Kidney glomerular epithelial cell (primary cell): ENCODE measurements at regions not wholly inside any gene's neighbourhood (a gene's known extent, or its start where the extent isn't known, plus 50 kb on each side); places are given as distances from the start of the nearest gene placed in this dataset.

Experiments used
- DNase-seq: peaks from one replicate; lab custom pipeline; 2025; lab: John Stamatoyannopoulos, UW

DNA sequence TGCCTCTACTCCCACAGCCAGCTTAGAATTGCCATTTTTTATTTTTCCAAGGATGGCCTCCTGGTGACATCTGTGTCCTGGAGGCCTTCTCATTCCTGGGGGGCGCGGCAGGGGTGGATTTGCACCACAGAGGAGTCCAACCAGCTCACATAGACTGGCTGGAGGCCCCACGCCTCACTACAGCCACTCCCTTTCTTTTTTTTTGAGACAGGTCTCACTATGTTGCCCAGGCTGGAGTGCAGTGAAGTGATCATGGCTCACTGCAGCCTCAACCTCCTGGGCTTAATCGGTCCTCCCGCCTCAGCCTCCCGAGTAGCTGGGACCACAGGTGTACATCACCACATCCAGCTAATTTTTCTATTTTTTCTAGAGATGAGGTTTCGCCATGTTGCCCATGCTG, 57.6 kb upstream of the DOCK1 start:
- DNase-seq, result no peak

DNA sequence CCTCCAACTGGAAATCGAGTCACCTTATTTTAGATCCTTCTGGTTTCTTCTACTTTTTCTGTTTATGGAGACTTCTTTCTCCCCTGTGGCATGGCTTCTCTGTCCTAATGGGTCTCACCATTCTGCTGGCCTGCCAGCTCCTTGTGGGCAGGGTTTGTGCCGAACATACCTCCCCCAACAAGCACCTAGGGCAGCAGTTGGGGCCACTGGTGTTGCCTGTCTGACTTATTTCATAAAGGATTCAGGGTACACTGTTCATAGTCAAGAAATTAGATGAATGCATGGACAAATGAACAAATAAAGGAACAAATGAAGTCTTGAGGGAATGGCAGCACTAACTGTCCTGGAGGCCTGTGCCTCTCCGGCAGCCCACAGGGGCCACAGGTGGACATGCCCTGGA, 55.6 kb upstream of the DOCK1 start:
- no peak for DNase-seq

DNA sequence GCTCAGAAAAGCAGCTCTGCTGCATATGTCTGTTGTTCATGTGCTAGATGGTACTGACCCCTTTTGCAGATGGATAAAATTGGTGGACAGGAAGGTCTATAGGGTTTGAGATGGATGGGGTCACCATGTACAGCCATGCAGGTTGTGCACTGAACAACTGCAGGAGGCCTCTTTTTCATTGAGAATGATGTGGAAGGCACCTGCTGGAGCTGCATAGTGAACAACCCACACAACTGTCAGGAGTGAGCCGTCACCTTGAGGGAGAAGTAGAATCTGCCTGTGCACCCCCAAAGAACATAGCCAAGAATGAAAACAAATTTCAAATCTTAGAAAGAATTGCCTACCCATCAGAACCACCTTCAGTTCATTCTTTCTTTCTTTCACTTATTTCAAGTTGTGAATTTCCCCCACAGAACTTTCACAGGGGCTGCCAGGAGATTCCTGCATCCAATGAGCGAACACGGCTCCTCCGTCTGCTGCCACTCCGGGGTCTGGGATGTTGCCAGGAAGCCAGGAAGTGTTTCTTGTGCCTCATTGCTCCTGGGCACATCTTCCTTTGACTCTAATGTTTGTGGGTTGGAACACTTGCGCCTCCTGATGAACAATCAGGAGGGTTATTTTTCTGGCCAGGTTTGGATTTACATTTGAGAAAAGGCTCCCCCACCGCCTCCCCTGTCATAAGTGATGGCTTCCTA, 53.7 kb upstream of the DOCK1 start:
- DNase-seq, result no peak

DNA sequence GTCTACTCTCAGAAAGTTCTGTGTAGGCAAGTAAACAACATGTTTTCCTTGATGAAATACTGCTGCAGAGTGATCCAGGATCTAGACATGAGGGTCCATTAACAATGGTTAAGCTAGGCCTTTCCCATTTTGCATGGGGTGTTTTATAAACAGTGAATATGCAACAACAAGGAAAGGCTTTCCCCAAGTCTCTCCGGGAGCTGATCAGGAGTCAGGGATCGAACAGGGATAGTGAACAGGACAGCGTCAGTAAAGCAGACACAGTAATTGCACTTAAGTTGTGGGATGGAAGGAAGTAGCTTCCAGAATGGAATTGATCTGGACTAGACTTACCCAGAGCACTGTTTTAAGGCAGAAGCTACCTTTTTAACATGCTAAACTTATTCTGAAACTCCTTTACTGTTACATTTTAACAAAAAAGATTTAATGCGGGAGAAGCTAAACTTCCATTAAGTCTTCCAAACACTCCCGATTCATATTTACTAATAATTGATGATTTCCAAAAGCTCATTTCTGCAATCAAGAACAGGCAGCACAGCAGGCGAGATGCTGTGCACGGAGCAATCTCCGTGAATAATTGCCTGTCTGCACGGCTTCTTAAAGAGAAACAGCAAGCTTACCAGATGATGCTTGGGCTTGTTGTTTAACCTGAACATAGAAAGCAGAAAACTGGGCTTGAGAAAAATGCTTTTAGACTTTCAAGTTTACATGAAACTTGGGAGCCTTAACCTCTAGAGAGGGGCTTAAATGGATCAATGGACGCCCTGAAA, 50.3 kb upstream of the DOCK1 start:
- DNase-seq, result no peak
